Frontal cortex (tissue), 3 donors: ENCODE measurements at regions not wholly inside any gene's neighbourhood (a gene's known extent, or its start where the extent isn't known, plus 50 kb on each side); places are given as distances from the start of the nearest gene placed in this dataset.
A peak's percentile ranks its signal among the peaks of the same experiment; 100 is the strongest.

Source experiments
- DNase-seq, 2 donors: peaks; one replicate each; pipeline ENCODE4 v3.0.0; 2012; ENCODE audit warnings: low spot score in 2 of 2
- FAIRE-seq: peaks from 2 replicates; lab custom pipeline; 2012; peaks lifted over from hg19 to GRCh38; lab: Jason Lieb, UNC
- donor health status: control.
- donor health status: control.
- donor health status: control.

- no peak for DNase-seq
Observed at GRCh38 chr2:54360055-54360792, 95.9 kb upstream of the SPTBN1 start.

GRCh38 chr2:54364409-54364808 is 91.7 kb upstream of the SPTBN1 start:
- FAIRE-seq (no peak), DNase-seq (no peak)

More at GRCh38 chr2:54360055-54360792, 95.9 kb upstream of the SPTBN1 start:
- FAIRE-seq, result no peak

DNA sequence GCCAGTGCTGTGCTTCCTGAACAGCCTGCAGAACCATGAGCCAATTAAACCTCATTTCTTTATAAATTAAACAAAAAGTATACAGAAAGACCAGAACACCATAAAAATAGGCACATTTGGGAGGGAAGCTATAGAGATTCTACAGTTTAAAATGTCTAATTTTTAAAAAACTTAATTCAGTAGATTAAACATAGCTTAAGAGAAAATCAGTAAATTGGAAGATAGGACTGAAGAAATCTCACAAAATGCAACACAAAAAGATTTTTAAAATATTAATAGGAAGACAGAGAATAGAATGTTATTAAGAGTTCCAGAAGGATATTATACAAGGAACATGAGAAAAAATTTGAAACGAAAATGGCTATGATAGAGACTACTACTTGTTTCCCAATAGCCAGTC is 90.5 kb upstream of the SPTBN1 start:
- FAIRE-seq (no peak), DNase-seq (no peak)

- DNase-seq, result no peak
- FAIRE-seq, result no peak
Observed at GRCh38 chr2:54366487-54367280, 89.4 kb upstream of the SPTBN1 start.

DNA sequence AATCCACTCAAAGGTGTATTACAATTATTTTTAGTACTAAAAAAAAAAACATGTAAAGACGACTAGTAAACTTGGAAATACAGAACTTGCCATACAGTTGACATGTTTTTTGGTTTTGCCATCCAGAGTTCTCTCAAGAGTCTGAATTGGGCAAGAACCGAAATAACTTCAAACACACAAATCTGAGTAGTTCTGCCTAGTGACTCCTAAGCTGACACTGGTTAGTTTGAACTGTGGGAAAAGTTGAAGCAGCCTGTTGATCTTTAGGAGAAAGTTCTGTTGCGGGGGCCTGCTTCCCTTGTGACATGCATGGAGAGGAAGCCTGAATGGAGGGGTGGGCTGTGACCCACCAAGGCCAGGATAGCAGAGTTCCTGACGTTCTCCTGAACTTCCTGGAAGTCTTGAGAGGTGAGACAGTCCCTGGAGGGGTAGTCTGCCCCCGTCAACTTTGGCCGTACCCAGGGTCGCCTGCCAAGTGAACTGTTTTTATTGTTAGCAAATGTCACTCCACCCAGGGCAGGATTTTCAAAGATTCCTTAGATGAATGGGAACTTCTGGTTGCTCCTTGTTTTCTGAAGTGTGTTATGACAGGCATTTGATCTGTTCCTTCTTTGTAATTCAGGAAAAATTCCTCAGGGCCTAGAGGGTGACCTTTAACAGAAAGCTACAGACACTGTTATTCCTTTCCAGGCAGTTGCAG is 85.6 kb upstream of the SPTBN1 start:
- DNase-seq, result no peak
- FAIRE-seq, result no peak

- no peak for FAIRE-seq
- DNase-seq, result no peak
Observed at GRCh38 chr2:54371460-54372065, 84.6 kb upstream of the SPTBN1 start.

DNA sequence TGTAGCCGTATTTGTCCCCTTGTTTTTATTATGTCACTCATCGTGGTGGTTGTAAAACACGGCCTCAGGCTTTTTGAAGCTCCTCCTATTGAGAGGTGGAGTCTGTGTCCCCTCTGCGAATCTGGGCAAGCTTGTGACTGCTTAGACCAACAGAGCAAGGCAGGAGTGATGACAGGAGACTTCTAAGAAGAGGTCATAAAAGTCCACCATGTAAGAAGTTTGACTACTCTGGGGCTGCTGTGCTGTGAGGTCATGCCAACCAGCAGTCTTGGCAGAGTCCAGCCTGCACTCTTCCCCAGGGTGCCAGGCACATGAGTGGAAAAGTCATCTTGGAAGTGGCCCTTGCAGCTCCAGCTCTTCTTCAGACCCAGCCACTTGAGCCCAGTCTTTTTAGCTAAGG is 83.8 kb upstream of the SPTBN1 start:
- FAIRE-seq (no peak), DNase-seq (no peak)

GRCh38 chr2:54373855-54374254 is 82.3 kb upstream of the SPTBN1 start:
- no peak for DNase-seq
- FAIRE-seq, result no peak

- FAIRE-seq (no peak), DNase-seq (no peak)
Observed at GRCh38 chr2:54374591-54375364, 81.3 kb upstream of the SPTBN1 start.

DNA sequence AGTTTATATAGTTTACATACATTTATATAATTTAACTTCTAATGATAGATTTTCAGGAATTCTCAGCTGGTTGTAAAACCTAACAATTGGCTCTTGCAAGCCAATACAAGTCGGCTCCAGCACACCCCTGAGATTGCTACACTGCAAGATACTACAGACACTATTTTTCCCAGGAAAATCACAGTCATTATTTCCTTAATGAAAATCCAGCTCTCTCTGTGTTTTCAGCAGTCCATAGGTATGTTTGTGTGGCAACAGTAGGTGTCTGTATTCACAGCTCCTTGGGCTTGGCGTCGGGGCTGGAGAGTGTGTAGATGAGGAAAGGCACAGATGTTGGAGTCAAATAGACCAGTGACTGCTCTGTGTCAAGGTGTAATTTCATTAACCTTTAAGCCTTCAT is 78.7 kb upstream of the SPTBN1 start:
- DNase-seq (no peak), FAIRE-seq (no peak)

GRCh38 chr2:54377901-54378493 is 78.1 kb upstream of the SPTBN1 start:
- no peak for FAIRE-seq
- no peak for DNase-seq

- DNase-seq (no peak), FAIRE-seq (no peak)
Observed at GRCh38 chr2:54380670-54381069, 75.5 kb upstream of the SPTBN1 start.

GRCh38 chr2:54381293-54381692 is 74.8 kb upstream of the SPTBN1 start:
- DNase-seq (no peak), FAIRE-seq (no peak)

DNA sequence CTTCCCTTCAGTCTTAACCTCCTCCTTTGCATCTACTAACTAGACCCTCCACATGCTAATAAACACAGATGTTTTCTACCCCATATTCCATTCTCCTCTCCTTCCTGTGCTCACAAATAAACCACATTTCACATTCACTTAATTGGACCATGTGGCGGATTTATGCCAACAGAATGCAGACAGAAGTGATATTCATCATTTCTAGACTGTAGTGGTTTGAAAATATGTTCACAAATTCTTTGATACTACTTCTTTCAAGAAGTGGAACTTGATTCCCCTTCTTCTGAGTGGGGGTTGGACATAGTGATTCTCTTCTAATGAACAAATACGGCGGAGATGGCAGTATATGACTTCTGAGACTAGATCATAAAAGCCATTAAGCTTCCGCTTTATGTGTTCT is 73.5 kb upstream of the SPTBN1 start:
- no peak for FAIRE-seq
- no peak for DNase-seq

DNA sequence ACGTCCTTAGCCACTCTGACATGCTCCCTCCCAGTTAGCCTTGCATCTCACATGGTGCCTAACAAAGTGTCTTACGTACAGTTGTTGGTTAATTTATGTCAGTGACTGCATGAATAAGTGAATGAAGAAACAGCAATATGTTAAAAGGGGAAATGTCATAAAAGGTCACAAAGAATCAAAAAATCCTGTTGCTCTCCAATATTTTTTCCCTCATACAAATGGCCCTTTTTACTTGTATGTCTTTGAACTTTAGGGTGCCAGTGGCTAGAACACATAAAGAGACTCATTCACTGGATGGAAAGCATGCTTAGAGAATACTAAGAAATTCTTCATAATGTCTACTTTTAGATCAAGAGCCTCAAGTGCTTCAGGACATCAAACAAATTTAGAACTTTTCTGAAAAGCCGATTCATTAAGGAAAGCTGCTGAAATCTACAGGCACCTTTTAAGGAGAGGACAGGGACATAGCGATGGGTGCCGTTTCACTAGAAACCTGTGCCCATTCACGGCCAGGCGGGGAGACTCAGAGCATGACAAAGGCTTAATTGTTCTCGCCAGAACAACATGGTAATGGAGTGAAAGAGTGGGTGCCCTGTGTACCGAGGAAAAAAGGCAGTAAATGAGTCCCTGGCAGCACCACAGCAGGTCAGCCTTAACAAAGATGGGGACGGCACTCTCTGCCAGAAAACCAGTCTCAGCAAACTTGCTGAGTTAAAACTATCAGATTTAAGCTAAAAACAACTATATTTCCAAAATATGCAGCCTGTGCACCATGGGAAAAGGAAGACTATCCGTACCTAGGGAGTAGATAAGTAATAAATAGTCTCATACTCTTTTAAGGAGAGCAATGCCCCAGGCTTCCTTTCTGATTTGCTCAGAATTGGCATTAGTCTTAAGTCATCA is 71.6 kb upstream of the SPTBN1 start:
- FAIRE-seq, result no peak

DNA sequence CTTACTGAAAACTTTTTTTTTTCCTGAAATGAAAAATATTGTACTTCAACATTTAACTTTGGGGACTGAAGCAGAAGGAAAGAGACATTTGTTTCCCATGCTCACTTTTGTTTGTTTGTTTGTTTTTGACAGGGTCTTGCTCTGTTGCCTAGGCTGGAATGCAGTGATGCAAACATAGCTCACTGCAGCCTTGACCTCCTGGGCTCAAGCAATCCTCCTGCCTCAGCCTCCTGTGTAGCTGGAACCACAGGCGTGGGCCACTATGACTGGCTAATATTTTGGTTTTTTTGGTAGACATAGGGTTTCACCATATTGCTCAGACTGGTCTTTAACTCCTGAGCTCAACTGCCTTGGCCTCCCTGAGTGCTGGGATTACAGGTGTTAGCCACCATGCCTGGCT is 70.9 kb upstream of the SPTBN1 start:
- FAIRE-seq (no peak), DNase-seq (no peak)

More for the DNA sequence above, 71.6 kb upstream of the SPTBN1 start:
- DNase-seq, result peak; percentile 44 to 45

- DNase-seq (no peak), FAIRE-seq (no peak)
Observed at GRCh38 chr2:54386585-54386984, 69.5 kb upstream of the SPTBN1 start.
